GM19351 (cell line): ENCODE measurements at regions not wholly inside any gene's neighbourhood (a gene's known extent, or its start where the extent isn't known, plus 50 kb on each side); places are given as distances from the start of the nearest gene placed in this dataset.

Experiments
- ATAC-seq: cut with Tn5 transposase; IDR thresholded peaks from one replicate; pipeline ENCODE4 v1.9.1; 2021; ENCODE audit warnings: mild to moderate bottlenecking, moderate library complexity; ENCODE audit not compliant: unreplicated experiment

- ATAC-seq: no peak
These were observed 69.6 kb downstream of the MDH1 start for GRCh38 chr2:63658176-63658968.

GRCh38 chr2:63660060-63660459, 71.3 kb downstream of the MDH1 start:
- ATAC-seq: no peak

- ATAC-seq: no peak
These were observed 72.3 kb downstream of the MDH1 start for GRCh38 chr2:63661076-63661475.

- no peak for ATAC-seq
These were observed 73.5 kb downstream of the MDH1 start for GRCh38 chr2:63662028-63662804.

- no peak for ATAC-seq
These were observed 74.5 kb downstream of the MDH1 start for GRCh38 chr2:63663013-63663864.

- no peak for ATAC-seq
These were observed 76.3 kb downstream of the MDH1 start for GRCh38 chr2:63665091-63665490.

GRCh38 chr2:63665846-63666475, 77.2 kb downstream of the MDH1 start:
- ATAC-seq: no peak

- no peak for ATAC-seq
These were observed 78.5 kb downstream of the MDH1 start for GRCh38 chr2:63667132-63667700.

- no peak for ATAC-seq
These were observed 79.2 kb downstream of the MDH1 start for GRCh38 chr2:63668000-63668399.

GRCh38 chr2:63668466-63668865, 79.7 kb downstream of the MDH1 start:
- ATAC-seq: no peak

GRCh38 chr2:63669596-63669995, 80.8 kb downstream of the MDH1 start:
- ATAC-seq: no peak

GRCh38 chr2:63673865-63674533, 85.2 kb downstream of the MDH1 start:
- ATAC-seq: no peak

GRCh38 chr2:63675026-63675425, 86.3 kb downstream of the MDH1 start:
- no peak for ATAC-seq

- ATAC-seq: no peak
These were observed 87.4 kb downstream of the MDH1 start for GRCh38 chr2:63676135-63676534.

- ATAC-seq: no peak
These were observed 89.3 kb downstream of the MDH1 start for GRCh38 chr2:63678085-63678484.

GRCh38 chr2:63678551-63678950, 89.8 kb downstream of the MDH1 start:
- ATAC-seq: no peak

- no peak for ATAC-seq
These were observed 90.6 kb downstream of the MDH1 start for GRCh38 chr2:63679252-63679855.

GRCh38 chr2:63680455-63680854, 91.7 kb downstream of the MDH1 start:
- ATAC-seq: no peak

- ATAC-seq: no peak
These were observed 93.1 kb downstream of the MDH1 start for GRCh38 chr2:63681896-63682295.
